Naive B cell (primary cell): ENCODE measurements at regions not wholly inside any gene's neighbourhood (a gene's known extent, or its start where the extent isn't known, plus 50 kb on each side); places are given as distances from the start of the nearest gene placed in this dataset.

Source experiments
- ATAC-seq, 2 donors: fragments of 150-1000 bp; cut with Tn5 transposase; 2 replicates each; pipeline ENCODE4 v1.10.0; 2021; ENCODE audit warnings: low read depth in 2 of 2, mild to moderate bottlenecking in 2 of 2, moderate library complexity in 2 of 2
- DNase-seq: peaks from one replicate; pipeline ENCODE4 v3.0.0; 2022
- H3K27ac Mint-ChIP-seq, 6 donors: one replicate each; pipeline ENCODE4 v1.8.0; 2020 to 2022; ENCODE audit warnings: mild to moderate bottlenecking in 6 of 6, mixed read lengths in 6 of 6, moderate library complexity in 5 of 6, inconsistent platforms in 2 of 6
- H3K27me3 Mint-ChIP-seq, 3 donors: one replicate each; pipeline ENCODE4 v1.8.0; 2021 to 2022; ENCODE audit warnings: mixed read lengths in 3 of 3, mild to moderate bottlenecking in 1 of 3
- H3K36me3 Mint-ChIP-seq, 2 donors: one replicate each; pipeline ENCODE4 v1.8.0; 2020 to 2022; ENCODE audit warnings: mixed read lengths in 2 of 2, inconsistent platforms in 1 of 2, mild to moderate bottlenecking in 1 of 2
- H3K4me1 Mint-ChIP-seq, 3 donors: one replicate each; pipeline ENCODE4 v1.8.0; 2020 to 2022; ENCODE audit warnings: mixed read lengths in 3 of 3, inconsistent platforms in 1 of 3, mild to moderate bottlenecking in 1 of 3, moderate library complexity in 1 of 3
- H3K4me3 Mint-ChIP-seq, 8 donors: one replicate each; pipeline ENCODE4 v1.8.0; 2020 to 2022; ENCODE audit warnings: mild to moderate bottlenecking in 8 of 8, mixed read lengths in 8 of 8, moderate library complexity in 8 of 8, inconsistent platforms in 2 of 8
- H3K9me3 Mint-ChIP-seq, 7 donors: one replicate each; pipeline ENCODE4 v1.8.0; 2020 to 2022; ENCODE audit warnings: mixed read lengths in 7 of 7, mild to moderate bottlenecking in 5 of 7, inconsistent platforms in 2 of 7, moderate library complexity in 1 of 7

DNA sequence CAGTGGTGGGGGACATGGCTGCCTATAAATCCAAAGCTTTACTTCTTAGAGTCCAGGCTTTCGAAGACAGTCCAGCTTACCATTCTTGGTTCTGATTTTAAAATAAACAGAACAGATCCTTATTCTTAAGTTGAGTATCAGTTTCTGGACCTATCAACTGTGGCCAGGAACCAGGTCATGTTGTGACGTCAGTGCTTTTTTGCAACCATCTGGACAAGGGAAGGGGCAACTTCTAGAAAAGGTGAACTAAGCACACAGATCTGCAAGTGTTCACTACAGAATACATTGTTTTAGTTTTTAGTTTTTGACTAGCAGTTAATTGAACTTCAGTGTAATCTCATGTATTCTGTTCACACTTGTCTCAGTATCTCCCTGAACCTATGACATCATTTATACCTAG is 326.0 kb upstream of the MGAT5 start:
- no peak for ATAC-seq
- no peak for DNase-seq
- Mint-ChIP-seq H3K9me3 (peaks cover 0 to 3% (median 0%) of the 10 kb centered on the region in 7 donors), H3K4me3 (no peak overlapping the region), H3K27ac (no peak overlapping the region), H3K27me3 (peaks cover 9 to 28% (median 15%) of the 10 kb centered on the region in 3 donors), H3K4me1 (no peaks in the 10 kb centered on the region), H3K36me3 (peaks cover 0 to 4% of the 10 kb centered on the region in 2 donors)

- Mint-ChIP-seq H3K9me3 (peaks cover 0 to 10% (median 2%) of the 10 kb centered on the region in 7 donors), H3K36me3 (no peaks in the 10 kb centered on the region), H3K4me3 (no peak overlapping the region), H3K4me1 (peaks cover 0 to 2% (median 0%) of the 10 kb centered on the region in 3 donors), H3K27me3 (peaks cover 0 to 6% (median 0%) of the 10 kb centered on the region in 3 donors), H3K27ac (no peak overlapping the region)
- no peak for DNase-seq
- ATAC-seq, result no peak
Observed at GRCh38 chr2:133936096-133936495, 317.8 kb upstream of the MGAT5 start.

DNA sequence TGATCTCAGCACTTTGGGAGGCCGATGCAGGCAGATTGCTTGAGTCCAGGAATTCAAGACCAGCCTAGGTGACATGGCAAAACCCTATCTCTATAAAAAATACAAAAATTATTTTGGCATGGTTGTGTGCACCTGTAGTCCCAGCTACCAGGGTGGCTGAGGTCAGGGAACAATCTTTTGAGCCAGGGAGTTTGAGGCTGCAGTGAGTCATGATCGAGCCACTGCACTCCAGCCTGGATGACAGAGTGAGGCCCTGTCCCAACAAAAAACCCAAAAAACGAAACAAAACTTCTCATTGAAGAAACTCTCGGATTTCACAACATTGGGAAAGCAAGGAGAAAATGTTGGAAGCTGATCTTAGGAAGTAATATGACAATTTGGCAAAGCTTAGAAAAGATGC is 317.3 kb upstream of the MGAT5 start:
- peaks cover 0 to 2% (median 0%) of the 10 kb centered on the region in 3 donors for H3K4me1 Mint-ChIP-seq
- no peaks in the 10 kb centered on the region for H3K36me3 Mint-ChIP-seq
- ATAC-seq (no peak), DNase-seq (no peak)
- H3K27ac Mint-ChIP-seq, result no peak overlapping the region
- no peak overlapping the region for H3K4me3 Mint-ChIP-seq
- H3K9me3 Mint-ChIP-seq, result peaks cover 0 to 10% (median 2%) of the 10 kb centered on the region in 7 donors
- H3K27me3 Mint-ChIP-seq, result peaks cover 0 to 6% (median 0%) of the 10 kb centered on the region in 3 donors

GRCh38 chr2:133937669-133938068 is 316.2 kb upstream of the MGAT5 start:
- H3K4me3 Mint-ChIP-seq, result no peak overlapping the region

DNA sequence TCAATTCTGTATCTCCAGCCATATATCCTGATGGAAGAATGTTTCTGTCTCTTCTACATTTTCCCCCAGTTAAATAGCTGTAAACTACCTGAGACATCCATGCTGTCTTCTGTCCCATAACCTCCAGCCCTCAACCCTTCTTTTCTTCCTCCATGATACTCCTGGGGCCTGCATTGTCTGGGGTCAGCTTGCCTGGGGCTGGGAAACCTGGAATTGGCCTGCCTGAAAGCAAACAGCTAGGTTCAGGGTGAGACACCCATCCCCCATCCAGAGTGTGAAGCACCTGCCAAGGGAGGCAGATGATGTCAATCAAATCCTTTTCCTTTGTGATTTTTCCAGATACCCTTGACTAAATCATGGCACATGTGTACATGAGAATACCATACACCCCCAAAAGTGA is 313.7 kb upstream of the MGAT5 start:
- ATAC-seq (no peak), DNase-seq (no peak)
- H3K9me3 Mint-ChIP-seq, result peaks cover 0 to 5% (median 0%) of the 10 kb centered on the region in 7 donors
- H3K36me3 Mint-ChIP-seq, result no peaks in the 10 kb centered on the region
- peaks cover 0 to 13% (median 5%) of the 10 kb centered on the region in 3 donors for H3K4me1 Mint-ChIP-seq
- no peak overlapping the region for H3K4me3 Mint-ChIP-seq
- no peak overlapping the region for H3K27ac Mint-ChIP-seq
- H3K27me3 Mint-ChIP-seq, result peaks cover 5 to 18% (median 17%) of the 10 kb centered on the region in 3 donors

More at GRCh38 chr2:133937669-133938068, 316.2 kb upstream of the MGAT5 start:
- no peak for ATAC-seq
- Mint-ChIP-seq H3K9me3 (peaks cover 0 to 10% (median 2%) of the 10 kb centered on the region in 7 donors), H3K27me3 (peaks cover 0 to 6% (median 2%) of the 10 kb centered on the region in 3 donors), H3K4me1 (peaks cover 0 to 7% (median 0%) of the 10 kb centered on the region in 3 donors), H3K27ac (no peak overlapping the region), H3K36me3 (no peaks in the 10 kb centered on the region)
- no peak for DNase-seq

GRCh38 chr2:133941666-133942065 is 312.2 kb upstream of the MGAT5 start:
- ATAC-seq, result no peak
- no peak overlapping the region for H3K4me3 Mint-ChIP-seq

GRCh38 chr2:133942398-133942797 is 311.5 kb upstream of the MGAT5 start:
- no peak for ATAC-seq
- H3K4me3 Mint-ChIP-seq, result no peak overlapping the region
- DNase-seq, result no peak
- H3K36me3 Mint-ChIP-seq, result no peaks in the 10 kb centered on the region
- peaks cover 0 to 5% (median 0%) of the 10 kb centered on the region in 7 donors for H3K9me3 Mint-ChIP-seq
- H3K4me1 Mint-ChIP-seq, result peaks cover 0 to 26% (median 10%) of the 10 kb centered on the region in 3 donors
- peaks cover 6 to 20% (median 20%) of the 10 kb centered on the region in 3 donors for H3K27me3 Mint-ChIP-seq
- no peak overlapping the region for H3K27ac Mint-ChIP-seq

More at GRCh38 chr2:133941666-133942065, 312.2 kb upstream of the MGAT5 start:
- Mint-ChIP-seq H3K27me3 (peaks cover 6 to 20% (median 20%) of the 10 kb centered on the region in 3 donors), H3K4me1 (peaks cover 0 to 26% (median 10%) of the 10 kb centered on the region in 3 donors), H3K27ac (no peak overlapping the region), H3K36me3 (no peaks in the 10 kb centered on the region), H3K9me3 (peaks cover 0 to 5% (median 0%) of the 10 kb centered on the region in 7 donors)
- DNase-seq, result no peak

- Mint-ChIP-seq H3K4me3 (no peak overlapping the region), H3K27ac (no peak overlapping the region), H3K4me1 (peaks cover 0 to 26% (median 10%) of the 10 kb centered on the region in 3 donors), H3K27me3 (peaks cover 6 to 20% (median 20%) of the 10 kb centered on the region in 3 donors), H3K36me3 (no peaks in the 10 kb centered on the region), H3K9me3 (peaks cover 0 to 5% (median 0%) of the 10 kb centered on the region in 7 donors)
- DNase-seq (no peak), ATAC-seq (no peak)
Observed at GRCh38 chr2:133943108-133943507, 310.8 kb upstream of the MGAT5 start.

DNA sequence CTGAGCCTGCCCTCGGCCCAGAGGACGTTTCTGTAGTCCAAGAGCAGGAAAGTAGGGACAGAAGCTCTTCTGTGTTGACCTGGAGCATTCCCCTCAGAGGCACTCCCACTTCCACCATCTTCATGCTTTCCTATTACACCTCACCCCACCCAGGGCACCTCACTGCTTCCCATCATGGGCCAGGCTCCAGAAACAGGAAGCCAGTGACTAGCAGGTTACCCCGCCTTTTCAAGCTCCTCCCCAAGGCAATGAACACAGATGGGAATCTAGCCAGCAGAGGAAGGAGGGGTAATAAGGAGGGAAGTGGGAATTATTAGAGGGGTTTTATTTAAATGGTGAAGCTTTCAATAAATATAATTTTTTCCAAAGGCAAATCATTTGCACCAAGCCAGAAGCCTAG is 308.8 kb upstream of the MGAT5 start:
- peaks cover 0 to 4% (median 0%) of the 10 kb centered on the region in 7 donors for H3K9me3 Mint-ChIP-seq
- H3K4me1 Mint-ChIP-seq, result peaks cover 5 to 39% (median 15%) of the 10 kb centered on the region in 3 donors
- peaks cover 6 to 20% (median 15%) of the 10 kb centered on the region in 3 donors for H3K27me3 Mint-ChIP-seq
- DNase-seq (no peak), ATAC-seq (no peak)
- peak overlapping the region in 3 of 6 donors; percentile 7 to 86 (median 74) for H3K27ac Mint-ChIP-seq
- H3K4me3 Mint-ChIP-seq, result no peak overlapping the region
- H3K36me3 Mint-ChIP-seq, result no peaks in the 10 kb centered on the region

GRCh38 chr2:133947057-133947456 is 306.8 kb upstream of the MGAT5 start:
- Mint-ChIP-seq H3K36me3 (no peaks in the 10 kb centered on the region), H3K4me1 (peaks cover 25 to 55% (median 35%) of the 10 kb centered on the region in 3 donors), H3K27ac (no peak overlapping the region), H3K9me3 (peaks cover 0 to 4% (median 0%) of the 10 kb centered on the region in 7 donors), H3K27me3 (peaks cover 6 to 20% (median 15%) of the 10 kb centered on the region in 3 donors), H3K4me3 (no peak overlapping the region)
- no peak for ATAC-seq
- DNase-seq, result no peak

DNA sequence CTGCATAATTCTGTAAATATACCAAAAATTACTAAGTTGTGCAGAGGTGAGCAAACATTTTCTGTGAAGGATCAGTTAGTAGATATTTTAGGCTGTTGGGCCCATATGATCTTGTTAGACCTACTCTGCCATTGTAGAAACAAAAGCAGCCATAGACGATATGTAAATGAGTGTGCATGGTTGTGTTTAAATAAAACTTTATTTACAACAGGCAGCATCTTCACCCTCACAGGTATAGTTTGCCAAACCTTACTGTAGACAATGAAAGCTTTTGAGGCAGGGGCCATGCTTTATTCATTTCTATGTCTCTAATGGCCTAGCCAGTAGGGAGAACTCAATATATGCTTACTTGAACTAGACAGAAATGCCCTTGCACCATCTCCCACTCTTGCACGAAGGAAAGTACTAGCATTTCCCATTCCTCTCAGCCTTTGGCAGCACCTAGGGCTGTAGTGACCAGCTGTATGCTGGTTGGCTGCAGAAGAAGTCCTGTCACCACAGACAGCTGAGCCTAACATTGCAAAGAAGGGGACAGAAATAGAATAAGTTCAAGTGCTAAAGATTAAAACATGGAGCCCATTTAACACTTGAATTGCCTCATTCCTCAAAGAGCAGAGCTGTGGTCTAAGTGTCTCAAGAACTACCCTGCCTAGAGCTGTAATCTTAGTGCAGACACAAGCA is 305.1 kb upstream of the MGAT5 start:
- no peak for ATAC-seq
- Mint-ChIP-seq H3K36me3 (no peaks in the 10 kb centered on the region), H3K27ac (peak overlapping the region in 1 of 6 donors; percentile 63), H3K9me3 (peaks cover 0 to 4% (median 0%) of the 10 kb centered on the region in 7 donors), H3K4me1 (peaks cover 38 to 69% (median 50%) of the 10 kb centered on the region in 3 donors), H3K4me3 (no peak overlapping the region), H3K27me3 (peaks cover 6 to 8% (median 7%) of the 10 kb centered on the region in 3 donors)
- DNase-seq, result no peak

GRCh38 chr2:133949595-133949994 is 304.3 kb upstream of the MGAT5 start:
- peaks cover 6 to 8% (median 7%) of the 10 kb centered on the region in 3 donors for H3K27me3 Mint-ChIP-seq
- peak overlapping the region in 2 of 8 donors; percentile 32 to 38 for H3K4me3 Mint-ChIP-seq
- H3K27ac Mint-ChIP-seq, result peak overlapping the region in 3 of 6 donors; percentile 43 to 55 (median 44)
- ATAC-seq (no peak), DNase-seq (no peak)
- peaks cover 45 to 77% (median 59%) of the 10 kb centered on the region in 3 donors for H3K4me1 Mint-ChIP-seq
- H3K36me3 Mint-ChIP-seq, result no peaks in the 10 kb centered on the region
- peaks cover 0 to 4% (median 0%) of the 10 kb centered on the region in 7 donors for H3K9me3 Mint-ChIP-seq

GRCh38 chr2:133951209-133951608 is 302.7 kb upstream of the MGAT5 start:
- peak overlapping the region in 5 of 8 donors; percentile 61 to 83 (median 69) for H3K4me3 Mint-ChIP-seq
- H3K27me3 Mint-ChIP-seq, result peaks cover 0 to 1% (median 0%) of the 10 kb centered on the region in 3 donors
- H3K4me1 Mint-ChIP-seq, result peaks cover 50 to 78% (median 65%) of the 10 kb centered on the region in 3 donors
- H3K36me3 Mint-ChIP-seq, result peaks cover 0 to 3% of the 10 kb centered on the region in 2 donors
- H3K9me3 Mint-ChIP-seq, result no peaks in the 10 kb centered on the region
- ATAC-seq, result no peak
- DNase-seq, result no peak
- H3K27ac Mint-ChIP-seq, result peak overlapping the region in 5 of 6 donors; percentile 39 to 92 (median 90)

- ATAC-seq (peak; percentile 16 to 32), DNase-seq (peak; percentile 19)
- Mint-ChIP-seq H3K36me3 (peaks cover 0 to 4% of the 10 kb centered on the region in 2 donors), H3K4me1 (peaks cover 52 to 86% (median 74%) of the 10 kb centered on the region in 3 donors), H3K27me3 (peaks cover 0 to 13% (median 9%) of the 10 kb centered on the region in 3 donors), H3K4me3 (peak overlapping the region; percentile 28 to 83 (median 62)), H3K9me3 (no peaks in the 10 kb centered on the region), H3K27ac (peak overlapping the region; percentile 39 to 92 (median 75))
Observed at GRCh38 chr2:133952420-133952819, 301.5 kb upstream of the MGAT5 start.
